ENCODE measurements at regions not wholly inside any gene's neighbourhood (a gene's known extent, or its start where the extent isn't known, plus 50 kb on each side); places are given as distances from the start of the nearest gene placed in this dataset.

DNA sequence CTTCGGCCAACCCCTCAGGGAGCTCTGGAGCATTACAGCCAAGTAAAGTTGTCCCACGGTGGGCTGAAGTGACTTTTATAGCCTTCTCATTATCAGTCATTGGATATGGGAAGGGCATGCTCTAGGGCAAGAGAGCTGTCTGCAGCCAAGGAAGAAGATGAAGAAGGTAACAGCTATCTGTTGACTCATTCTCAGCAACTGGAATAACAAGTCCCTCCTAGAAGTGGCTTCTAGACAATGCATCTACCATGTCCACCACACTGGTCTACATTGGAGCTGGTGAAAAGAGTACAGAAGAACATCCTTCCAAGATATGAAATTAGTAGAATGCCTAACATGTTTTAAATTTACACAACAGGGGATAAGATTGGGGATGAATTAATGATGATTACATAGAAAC lies 524.2 kb downstream of the ACTL7B start:
- dilution Hi-C loops (cut with MboI; ENCODE audit: extremely low pct_ligation_motif_present, low sequenced_read_pairs) (no loop called here), intact Hi-C loops (cut with micrococcal nuclease) (no loop called here)
- ChIA-PET CTCF (no interaction called here), POLR2A (no interaction called here)
- Histone ChIP-seq H3K27me3 (ENCODE audit: control insufficient read depth in 2 of 2, insufficient read depth in 2 of 2, low read length in 2 of 2) (peaks cover 0 to 2% of the 10 kb centered on the region in 2 experiments), H2AFZ (ENCODE audit: low read depth, low read length) (no peak overlapping the region), H3K9me3 (replicated peaks; ENCODE audit: control insufficient read depth, insufficient read depth, low read length) (no peaks in the 10 kb centered on the region), H4K20me1 (replicated peaks; ENCODE audit: control insufficient read depth, extremely low read depth, insufficient read depth, low read length) (no peaks in the 10 kb centered on the region), H3K79me2 (ENCODE audit: control insufficient read depth, insufficient read depth, low read length) (no peaks in the 10 kb centered on the region), H3K4me1 (ENCODE audit: control insufficient read depth, extremely low read depth, insufficient read depth, low read length) (no peaks in the 10 kb centered on the region), H3K9me1 (replicated peaks; ENCODE audit: control insufficient read depth, extremely low read depth, insufficient read depth, low read length) (no peaks in the 10 kb centered on the region), H3K27ac (ENCODE audit: insufficient read depth, low read depth, low read length) (no peak overlapping the region), H3K4me3 (replicated peaks in 1 of 3; ENCODE audit: insufficient read depth in 1 of 3, low read depth in 1 of 3, low read length in 3 of 3) (no peak overlapping the region), H3K9ac (replicated peaks; ENCODE audit: extremely low read depth, insufficient read depth, low read length) (no peak overlapping the region), H3K4me2 (ENCODE audit: insufficient read depth, low read length) (no peak overlapping the region), H3K36me3 (ENCODE audit: control insufficient read depth in 2 of 2, extremely low read depth in 1 of 2, insufficient read depth in 2 of 2, low read length in 2 of 2) (no peaks in the 10 kb centered on the region)
- DNase-seq (ENCODE audit: low read depth, low spot score) (no peak), FAIRE-seq (no peak)
- BruUV-seq (replicated peaks) = no TSS peak
- TF ChIP-seq POLR2A (IDR thresholded peaks at IDR 0.05; ENCODE audit: low read depth, low read length) (no peak), EZH2 (IDR thresholded peaks at IDR 0.05; ENCODE audit: borderline replicate concordance, low read depth, low read length, severe bottlenecking) (no peak), POLR2AphosphoS5 (IDR thresholded peaks at IDR 0.05; ENCODE audit: insufficient read depth, low read depth, low read length) (no peak), FOS (IDR thresholded peaks at IDR 0.05; ENCODE audit: borderline replicate concordance, insufficient read depth, low read length) (no peak)

- no TSS peak for BruUV-seq (replicated peaks)
- Histone ChIP-seq H3K9me3 (replicated peaks; ENCODE audit: control insufficient read depth, insufficient read depth, low read length) (no peaks in the 10 kb centered on the region), H3K9me1 (replicated peaks; ENCODE audit: control insufficient read depth, extremely low read depth, insufficient read depth, low read length) (no peaks in the 10 kb centered on the region), H3K27ac (ENCODE audit: insufficient read depth, low read depth, low read length) (no peak overlapping the region), H3K9ac (replicated peaks; ENCODE audit: extremely low read depth, insufficient read depth, low read length) (no peak overlapping the region), H3K4me3 (replicated peaks in 1 of 3; ENCODE audit: insufficient read depth in 1 of 3, low read depth in 1 of 3, low read length in 3 of 3) (no peak overlapping the region), H3K4me2 (ENCODE audit: insufficient read depth, low read length) (no peak overlapping the region), H2AFZ (ENCODE audit: low read depth, low read length) (no peak overlapping the region), H3K4me1 (ENCODE audit: control insufficient read depth, extremely low read depth, insufficient read depth, low read length) (no peaks in the 10 kb centered on the region), H4K20me1 (replicated peaks; ENCODE audit: control insufficient read depth, extremely low read depth, insufficient read depth, low read length) (no peaks in the 10 kb centered on the region), H3K27me3 (ENCODE audit: control insufficient read depth in 2 of 2, insufficient read depth in 2 of 2, low read length in 2 of 2) (no peaks in the 10 kb centered on the region), H3K36me3 (ENCODE audit: control insufficient read depth in 2 of 2, extremely low read depth in 1 of 2, insufficient read depth in 2 of 2, low read length in 2 of 2) (no peaks in the 10 kb centered on the region), H3K79me2 (ENCODE audit: control insufficient read depth, insufficient read depth, low read length) (no peaks in the 10 kb centered on the region)
- POLR2A ChIA-PET = no interaction called here
- intact Hi-C loops (cut with micrococcal nuclease) = no loop called here
- no peak for FAIRE-seq
- dilution Hi-C loops (cut with MboI; ENCODE audit: extremely low pct_ligation_motif_present, low sequenced_read_pairs) = no loop called here
- TF ChIP-seq MYC (IDR thresholded peaks at IDR 0.05; ENCODE audit: low read depth, low read length) (no peak), FOS (IDR thresholded peaks at IDR 0.05; ENCODE audit: borderline replicate concordance, insufficient read depth, low read length) (no peak), EZH2 (IDR thresholded peaks at IDR 0.05; ENCODE audit: borderline replicate concordance, low read depth, low read length, severe bottlenecking) (no peak), JUN (IDR thresholded peaks at IDR 0.05; ENCODE audit: borderline replicate concordance, insufficient read depth, insufficient read length, low read depth) (no peak), GATA2 (IDR thresholded peaks at IDR 0.05; ENCODE audit: insufficient read depth, insufficient read length, low read depth, low read length) (no peak), POLR2AphosphoS5 (IDR thresholded peaks at IDR 0.05; ENCODE audit: insufficient read depth, low read depth, low read length) (no peak), POLR2A (IDR thresholded peaks at IDR 0.05; ENCODE audit: low read depth, low read length) (no peak), CTCF (IDR thresholded peaks at IDR 0.05; ENCODE audit: extremely low read depth in 1 of 2, insufficient read depth in 1 of 2, low read depth in 1 of 2, low read length in 2 of 2) (no peak)
- TF ChIP-seq, protein P1, sequence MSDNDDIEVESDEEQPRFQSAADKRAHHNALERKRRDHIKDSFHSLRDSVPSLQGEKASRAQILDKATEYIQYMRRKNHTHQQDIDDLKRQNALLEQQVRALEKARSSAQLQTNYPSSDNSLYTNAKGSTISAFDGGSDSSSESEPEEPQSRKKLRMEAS (IDR thresholded peaks at IDR 0.05; ENCODE audit: insufficient read depth, insufficient read length) = no peak
- CTCF ChIA-PET = interaction anchor here (0.5 kb wide), 1 partner anchor 261 kb away, joined by 3 read pairs; no protein-coding TSS in a partner anchor
- no peak for DNase-seq (ENCODE audit: low read depth, low spot score)
These were observed 530.4 kb downstream of the ACTL7B start for GRCh38 chr9:108325406-108325805.

All from endothelial cell of umbilical vein (primary cell).